ENCODE measurements at regions not wholly inside any gene's neighbourhood (a gene's known extent, or its start where the extent isn't known, plus 50 kb on each side); places are given as distances from the start of the nearest gene placed in this dataset.
"Not testable (repeated sequence)": the region's sequence is repeated elsewhere in the genome, so short reads cannot be mapped to it uniquely, and the experiment has no call there.

DNA sequence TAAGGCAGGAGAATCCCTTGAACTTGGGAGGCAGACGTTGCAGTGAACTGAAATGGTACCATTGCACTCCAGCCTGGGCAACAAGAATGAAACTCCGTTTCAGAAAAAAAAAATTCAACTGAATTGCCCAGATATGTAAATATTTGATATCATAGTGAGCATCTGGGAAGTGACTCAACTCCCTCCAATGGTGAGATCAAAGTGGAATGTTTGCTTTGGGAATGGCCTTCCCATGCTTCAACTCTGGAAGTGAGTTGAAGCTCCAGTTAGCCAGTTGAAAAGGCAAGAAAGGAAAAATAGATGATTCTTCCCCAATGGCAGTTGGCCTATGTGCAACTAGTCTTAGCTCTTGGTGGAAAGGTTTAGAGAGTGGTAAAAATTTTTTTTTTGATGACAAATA is 131.6 kb upstream of the CMC1 start:
- no peak for DNase-seq

DNA sequence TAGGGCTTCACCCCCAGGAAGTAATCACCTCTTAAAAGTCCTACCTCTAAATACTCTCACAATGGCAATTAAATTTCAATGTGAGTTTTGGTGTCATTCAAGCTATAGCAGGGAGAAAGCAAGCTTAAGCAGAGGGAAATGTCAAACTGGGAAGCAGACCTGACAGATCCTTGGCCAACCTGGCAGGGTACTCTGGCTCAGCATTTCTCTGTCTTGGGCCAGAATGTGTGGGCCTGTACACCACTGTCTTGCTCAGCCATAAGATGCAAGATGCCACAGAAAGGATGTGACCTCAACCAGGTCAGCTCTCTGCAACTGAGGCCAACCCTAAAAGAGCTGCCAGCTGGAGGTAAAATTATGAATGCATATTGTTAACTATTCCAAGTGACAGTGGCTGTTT is 130.6 kb upstream of the CMC1 start:
- no peak for DNase-seq

DNA sequence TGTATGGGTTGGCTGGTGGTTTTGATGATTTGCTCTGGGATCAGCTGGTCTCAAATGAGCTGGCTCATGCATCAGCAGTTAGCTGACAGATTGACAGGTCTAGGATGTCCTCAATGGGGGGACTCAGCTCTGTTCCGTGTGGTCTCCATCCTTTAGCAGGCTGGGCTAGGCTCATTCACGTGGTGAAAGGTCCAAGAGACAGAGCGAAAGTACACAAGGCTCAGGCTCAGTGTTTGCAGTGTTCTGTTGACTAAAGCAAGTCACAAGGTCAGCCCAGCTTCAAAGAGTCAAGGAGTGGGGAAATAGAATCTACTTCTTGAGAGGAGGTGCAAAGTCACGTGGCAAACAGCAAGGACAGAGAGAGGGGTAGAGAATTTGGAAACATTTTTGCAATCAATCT is 126.5 kb upstream of the CMC1 start:
- no peak for DNase-seq

DNA sequence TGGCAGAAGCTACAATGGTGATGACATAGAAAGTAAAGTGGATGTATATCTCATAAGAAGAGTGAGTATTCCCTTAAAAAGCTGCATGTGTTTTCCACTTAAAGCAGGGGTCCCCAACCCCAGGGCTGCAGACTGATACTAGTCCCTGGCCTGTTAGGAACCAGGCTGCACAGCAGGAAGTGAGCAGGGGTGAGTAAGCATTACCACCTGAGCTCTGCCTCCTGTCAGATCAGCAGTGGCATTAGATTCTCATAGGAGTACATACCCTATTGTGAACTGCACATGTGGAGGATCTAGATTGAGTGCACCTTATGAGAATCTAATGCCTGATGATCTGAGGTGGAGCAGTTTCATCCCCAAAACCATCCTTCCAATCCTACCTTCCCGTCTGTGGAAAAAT is 126.1 kb upstream of the CMC1 start:
- DNase-seq: no peak

DNA sequence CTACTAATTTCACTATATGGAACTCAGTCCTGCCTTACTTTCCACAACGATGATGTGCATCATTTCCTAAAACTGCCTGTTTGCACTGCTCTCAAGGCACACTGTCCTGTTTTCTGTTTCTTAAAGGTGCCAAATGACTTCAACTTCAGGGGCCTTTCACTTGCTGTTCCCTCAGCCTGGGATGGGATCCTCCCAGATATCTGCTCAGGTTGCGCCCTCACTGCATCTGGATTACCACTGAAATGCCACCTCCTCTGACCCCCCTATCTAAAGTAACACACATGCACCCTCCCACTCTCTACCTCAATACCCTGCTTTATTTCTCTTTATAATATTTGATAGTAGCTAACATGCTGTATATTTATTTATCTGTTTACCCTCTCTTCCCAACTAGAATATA is 123.8 kb upstream of the CMC1 start:
- no peak for DNase-seq

DNA sequence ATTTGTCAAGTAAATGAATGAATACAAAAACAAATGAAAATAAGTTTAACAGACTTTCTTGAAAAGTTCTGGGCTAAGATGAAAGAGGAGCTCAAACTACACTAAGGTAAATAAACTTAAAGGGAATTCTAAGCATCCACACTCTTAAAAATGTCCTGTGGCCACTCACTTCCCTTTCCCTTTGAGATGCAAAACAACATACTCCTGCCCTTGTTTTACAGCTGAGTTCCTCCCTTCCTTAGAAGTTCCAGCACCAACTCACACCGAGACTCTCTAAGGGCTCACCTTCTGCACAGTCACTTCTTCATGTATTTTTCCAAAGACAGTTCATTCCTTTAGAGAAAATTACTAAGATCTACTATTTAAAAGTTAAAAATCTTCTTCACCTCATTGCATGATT is 123.3 kb upstream of the CMC1 start:
- DNase-seq: no peak

DNA sequence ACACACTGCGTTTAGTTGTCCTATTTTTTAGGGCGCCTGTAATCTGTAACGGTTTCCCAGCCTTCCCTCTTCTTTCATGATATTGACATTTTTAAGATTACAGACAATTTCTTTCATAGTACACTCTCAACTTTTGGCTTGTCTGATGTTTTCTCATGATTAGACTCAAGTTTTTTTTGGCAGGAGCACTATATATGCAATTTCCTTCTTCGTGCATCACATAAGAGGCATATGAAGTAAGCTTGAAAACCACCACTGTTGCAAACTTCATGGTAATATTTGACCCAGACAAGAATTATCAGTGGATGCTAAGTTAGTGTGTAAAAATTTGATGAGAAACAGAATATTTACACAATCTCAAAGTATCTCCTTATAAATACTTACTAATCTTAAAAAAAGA is 119.2 kb upstream of the CMC1 start:
- no peak for DNase-seq

DNA sequence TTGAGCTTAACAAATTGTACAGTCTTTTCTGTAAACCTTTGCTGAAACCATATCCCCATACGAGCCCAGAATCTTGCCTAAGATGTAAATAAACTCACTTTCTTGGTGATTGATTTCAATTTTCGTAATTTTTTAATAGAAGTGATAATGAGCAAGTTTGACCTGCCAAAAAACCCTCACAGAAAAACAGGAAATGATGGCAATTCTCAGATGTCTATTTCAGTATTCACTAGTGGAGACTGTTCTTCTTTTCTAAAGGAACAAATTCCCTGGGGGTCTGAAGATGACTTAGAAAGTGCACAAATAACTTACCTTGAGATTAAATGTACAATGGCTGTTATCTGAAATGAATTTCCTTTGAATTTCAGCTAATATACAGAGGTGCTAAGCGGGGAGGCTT is 116.5 kb upstream of the CMC1 start:
- DNase-seq: no peak

DNA sequence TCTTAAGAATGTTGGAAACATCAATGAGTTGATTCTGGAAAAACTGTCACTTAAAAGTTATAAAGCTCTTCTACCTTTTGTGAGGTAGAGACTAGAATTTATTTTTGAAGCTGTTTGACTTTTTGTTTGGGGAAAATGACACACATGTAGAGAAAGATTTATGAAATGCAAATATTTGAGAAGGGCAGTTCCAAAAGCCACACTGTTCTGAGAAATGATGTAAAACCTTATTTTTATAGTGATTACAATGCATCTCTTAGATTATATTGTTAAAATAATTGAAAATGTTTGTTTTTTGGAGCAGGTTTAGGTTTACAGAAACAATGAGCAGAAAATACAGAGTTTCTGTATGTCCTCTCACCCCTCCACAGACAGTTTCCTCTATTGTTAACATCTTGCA is 116.1 kb upstream of the CMC1 start:
- DNase-seq: no peak

DNA sequence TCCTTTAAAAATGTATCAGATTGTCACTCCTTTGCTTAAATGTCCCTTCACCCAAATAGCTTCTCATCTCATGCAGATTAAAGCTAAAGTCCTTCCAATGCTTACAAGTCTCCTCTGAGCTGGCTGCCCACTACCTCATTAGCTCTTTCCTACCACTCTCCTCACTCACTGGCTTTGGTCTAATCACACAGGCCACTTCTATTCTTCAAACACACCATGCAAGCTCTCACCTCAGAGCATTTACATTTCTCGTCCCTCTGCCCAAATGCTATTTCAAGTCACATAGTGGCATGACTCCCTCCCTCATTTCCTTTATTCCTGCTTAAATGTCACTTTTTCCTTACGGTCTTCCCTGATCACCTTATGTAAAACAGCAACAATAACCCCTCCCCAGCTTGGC is 110.6 kb upstream of the CMC1 start:
- DNase-seq: no peak

DNA sequence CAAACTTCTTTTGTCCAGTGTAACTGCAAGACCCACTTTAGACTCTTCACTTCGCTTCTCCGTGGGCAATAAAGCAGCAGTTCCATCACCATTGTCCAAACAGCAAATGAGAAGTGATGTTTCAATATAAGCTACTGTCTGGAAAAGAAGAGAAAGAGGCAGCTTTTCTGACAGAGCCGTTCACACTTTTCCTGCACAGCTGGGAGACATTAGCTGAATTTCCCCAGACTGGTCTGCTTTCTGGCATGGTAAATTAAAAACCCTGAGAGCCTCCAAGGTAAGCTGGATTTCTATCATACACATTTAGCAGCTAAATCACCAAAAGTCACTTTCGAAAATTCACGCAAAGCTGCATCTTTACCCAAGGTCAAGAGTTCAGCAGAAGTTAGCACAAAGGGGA is 108.5 kb upstream of the CMC1 start:
- DNase-seq: no peak

DNA sequence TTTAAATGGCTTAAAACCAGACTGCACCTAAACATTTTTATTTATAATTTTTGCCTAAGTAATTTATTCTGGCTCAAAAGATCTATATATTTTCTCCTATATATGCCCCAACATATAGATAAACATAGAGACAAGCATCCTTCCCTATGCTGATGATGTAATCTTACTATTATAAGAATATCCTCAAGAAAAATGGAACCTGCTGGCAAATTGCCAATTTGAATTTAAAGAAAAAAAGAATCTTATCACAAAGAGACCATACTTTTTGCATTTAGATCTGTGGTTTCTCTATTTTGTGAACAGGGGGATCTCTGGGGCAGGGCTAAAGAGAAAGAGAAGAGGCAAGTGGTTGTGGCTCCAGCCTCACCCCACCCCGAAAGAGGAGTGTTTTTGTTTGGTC is 107.2 kb upstream of the CMC1 start:
- no peak for DNase-seq

DNA sequence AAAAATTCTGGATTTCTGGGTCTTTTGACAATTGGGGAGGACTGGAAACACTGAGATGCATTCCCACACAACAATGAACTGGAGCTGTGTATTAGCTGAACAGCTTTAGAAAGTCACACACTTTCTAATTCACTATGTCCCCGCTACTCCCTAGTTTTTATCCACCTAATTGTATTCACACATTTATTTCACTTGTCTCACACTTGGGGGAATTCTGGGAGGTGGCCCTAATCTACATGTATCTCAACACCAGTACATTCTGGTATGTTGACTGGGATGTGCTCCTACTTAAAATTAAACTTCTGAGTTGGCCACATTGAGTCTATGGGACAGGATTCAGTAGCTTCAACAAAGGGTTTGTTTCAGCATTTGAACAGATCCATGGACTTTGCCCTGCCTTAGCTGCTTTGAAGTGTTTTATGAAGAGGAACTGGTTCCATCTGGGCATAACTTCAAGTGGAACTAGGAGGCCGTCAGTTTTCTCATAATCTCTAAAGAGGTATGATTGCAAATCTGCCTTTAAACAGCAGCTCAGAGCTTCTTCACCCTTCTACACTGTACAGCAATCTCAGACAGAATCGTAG is 106.5 kb upstream of the CMC1 start:
- DNase-seq: no peak

DNA sequence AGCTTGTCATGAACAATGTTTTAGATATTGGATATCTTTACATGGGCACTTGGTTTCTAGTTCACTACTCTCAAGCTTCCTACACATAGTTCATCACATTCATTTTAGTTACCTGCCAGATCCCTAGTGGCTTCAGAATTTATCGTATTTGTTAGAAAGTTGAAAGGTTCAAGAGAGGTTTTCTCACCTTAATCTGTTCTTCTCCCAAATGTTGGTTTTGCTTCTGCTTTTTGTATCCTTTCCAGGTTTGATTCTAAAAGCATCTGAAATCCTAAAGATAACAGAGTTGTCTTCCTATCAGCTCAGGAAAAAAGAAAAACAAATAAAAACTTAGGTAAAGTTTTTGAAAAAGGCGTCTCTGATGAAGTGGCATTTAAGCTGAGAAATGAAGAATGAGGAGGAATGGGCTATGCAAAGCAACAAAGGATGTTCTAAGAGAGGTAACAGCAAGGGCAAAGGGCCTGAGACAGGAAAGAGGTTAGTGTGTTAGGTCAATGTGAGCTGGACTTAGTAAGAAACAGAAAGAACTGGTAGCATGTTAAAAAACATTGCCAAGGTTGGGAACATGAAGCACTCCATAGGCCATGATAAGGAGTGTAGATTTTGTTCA is 104.7 kb upstream of the CMC1 start:
- DNase-seq: no peak

DNA sequence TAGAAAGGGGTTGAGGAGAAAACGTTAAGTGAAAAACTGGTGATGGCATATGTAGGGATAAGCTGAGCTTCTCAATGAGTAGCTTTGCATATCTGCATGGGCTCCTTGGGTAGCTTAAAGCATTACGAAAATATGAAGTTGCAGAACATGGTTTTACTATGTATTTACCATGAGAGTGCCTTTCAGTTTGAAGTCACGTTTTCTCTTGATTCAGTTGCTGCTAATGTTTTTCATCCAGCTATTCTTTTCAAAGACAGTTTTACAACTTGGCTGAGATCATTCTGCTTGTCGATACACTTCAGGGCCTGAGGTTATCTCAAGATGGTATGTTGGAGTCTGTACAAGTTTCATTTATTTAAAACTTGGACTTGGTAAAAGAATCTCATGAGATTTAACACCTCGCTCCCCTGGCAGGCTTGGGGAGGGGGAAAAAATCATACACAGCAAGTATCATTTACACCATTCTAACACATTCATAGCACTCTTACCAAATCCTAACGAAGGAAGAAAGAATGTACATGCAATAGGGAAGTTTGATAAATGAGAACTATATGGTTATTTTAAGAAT is 103.3 kb upstream of the CMC1 start:
- DNase-seq: no peak

DNA sequence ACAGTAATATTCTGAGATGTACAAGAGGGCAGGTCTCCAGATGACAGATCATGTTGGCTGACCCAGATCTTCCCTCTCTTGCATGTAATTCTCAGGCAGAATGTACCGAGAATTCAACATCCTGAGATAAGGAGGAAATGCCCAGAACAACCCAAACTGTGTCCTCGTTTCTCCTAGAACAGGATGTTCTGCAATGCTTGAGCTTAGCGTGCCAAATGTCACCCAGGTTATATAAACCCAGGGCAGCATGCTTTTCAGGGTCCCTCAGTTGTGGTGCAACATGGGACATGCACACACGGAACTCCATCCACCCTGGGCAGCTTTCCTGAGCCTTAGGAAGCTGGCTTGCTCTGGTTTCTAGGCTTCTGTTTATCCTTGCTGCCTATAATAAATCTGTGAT is 102.1 kb upstream of the CMC1 start:
- no peak for DNase-seq

DNA sequence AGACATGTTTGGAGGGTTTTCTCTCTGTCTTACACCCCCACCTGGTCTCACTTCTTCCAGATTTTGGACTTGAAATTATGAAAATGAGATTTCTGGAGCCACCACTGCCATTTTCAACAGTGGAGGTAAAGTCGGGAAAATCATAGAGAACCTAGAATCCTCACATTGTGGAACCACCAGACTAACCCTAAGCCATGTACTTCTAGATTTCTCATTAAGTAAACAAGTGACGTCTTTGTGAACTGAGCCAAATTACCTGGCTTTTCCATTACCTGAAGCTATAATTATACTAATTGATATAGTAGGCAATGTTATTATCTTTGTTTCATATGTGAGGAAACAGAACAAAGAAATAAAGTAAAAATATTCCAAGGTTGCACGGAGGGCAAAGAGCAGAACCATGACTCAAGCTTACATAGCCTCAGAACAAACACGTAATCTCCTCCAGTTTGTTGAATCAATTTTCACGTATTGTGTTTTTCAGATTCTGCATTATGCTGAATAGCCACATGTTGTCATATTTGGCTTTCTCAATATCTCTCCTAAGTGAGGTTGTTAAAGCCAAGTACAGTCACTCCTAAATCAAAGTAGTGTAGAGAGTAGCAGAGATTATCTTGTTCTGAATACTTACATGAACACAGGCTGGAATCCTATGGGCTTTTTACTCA is 101.3 kb upstream of the CMC1 start:
- no peak for DNase-seq

DNA sequence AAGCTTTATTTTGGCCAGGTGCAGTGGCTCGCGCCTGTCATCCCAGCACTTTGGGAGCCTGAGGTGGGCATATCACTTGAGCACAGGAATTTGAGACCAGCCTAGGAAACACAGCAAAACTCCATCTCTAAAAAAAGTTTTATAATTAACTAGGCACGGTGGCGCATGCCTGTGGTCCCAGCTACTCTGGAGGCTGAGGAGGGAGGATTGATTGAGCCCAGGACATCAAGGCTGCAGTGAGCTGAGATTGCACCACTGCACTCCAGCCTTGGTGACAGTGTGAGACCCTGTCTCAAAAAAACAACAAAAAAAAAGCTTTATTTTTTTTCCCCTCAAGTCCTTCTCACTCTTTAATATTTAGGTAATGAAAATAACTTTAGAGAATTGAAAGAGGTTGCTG is 100.8 kb upstream of the CMC1 start:
- DNase-seq: no peak

DNA sequence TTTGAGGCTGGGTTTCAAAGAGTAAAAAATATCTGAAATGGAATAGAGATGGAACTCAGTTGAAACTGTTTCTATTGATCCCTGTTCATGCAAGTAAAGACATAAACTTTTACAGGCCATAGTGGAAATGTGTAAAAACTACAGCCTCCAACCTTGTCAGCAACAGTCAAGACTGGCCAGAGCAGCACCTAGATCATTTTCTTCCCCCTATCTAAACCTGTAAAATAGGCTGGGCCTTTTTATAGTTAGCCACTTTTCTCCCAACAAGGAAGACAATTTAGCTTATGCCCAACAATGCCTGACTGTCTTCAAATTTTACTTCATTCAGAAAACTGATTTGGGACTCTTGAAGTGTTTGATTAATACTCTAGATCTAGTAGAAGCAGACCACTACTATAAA is 91.5 kb upstream of the CMC1 start:
- DNase-seq: no peak

DNA sequence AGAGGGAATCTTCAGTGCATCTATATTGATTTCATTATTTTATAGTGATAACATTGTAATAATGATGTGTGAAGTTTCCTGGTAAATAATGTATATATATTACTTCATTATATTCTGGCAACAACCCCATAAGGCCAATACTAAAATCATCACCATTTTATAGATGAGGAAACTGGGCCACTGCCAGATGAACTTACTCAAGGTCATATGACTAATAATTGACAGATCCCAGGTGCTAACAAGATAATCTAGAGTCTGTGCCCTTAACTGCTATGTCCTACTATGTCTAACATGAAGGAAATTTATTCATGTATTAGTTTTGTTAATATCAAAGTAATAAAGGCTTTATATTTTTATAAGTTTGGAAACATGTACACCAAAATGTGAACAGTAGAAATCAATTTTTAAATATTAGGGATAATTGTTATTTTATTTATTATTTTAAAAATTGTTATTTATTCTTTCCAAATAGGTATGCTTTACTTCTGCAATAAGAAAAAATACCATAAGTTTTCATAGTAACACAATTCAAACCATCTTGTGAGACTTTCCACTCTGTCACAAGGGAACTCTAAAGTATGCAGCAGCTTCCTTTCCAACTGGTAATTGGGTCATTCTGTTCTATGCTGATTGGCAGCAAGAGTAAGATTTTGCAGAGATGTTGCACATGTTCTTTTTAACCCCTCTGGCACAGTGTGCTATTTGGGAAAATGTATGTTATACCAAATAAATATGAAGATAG is 90.8 kb upstream of the CMC1 start:
- no peak for DNase-seq

DNA sequence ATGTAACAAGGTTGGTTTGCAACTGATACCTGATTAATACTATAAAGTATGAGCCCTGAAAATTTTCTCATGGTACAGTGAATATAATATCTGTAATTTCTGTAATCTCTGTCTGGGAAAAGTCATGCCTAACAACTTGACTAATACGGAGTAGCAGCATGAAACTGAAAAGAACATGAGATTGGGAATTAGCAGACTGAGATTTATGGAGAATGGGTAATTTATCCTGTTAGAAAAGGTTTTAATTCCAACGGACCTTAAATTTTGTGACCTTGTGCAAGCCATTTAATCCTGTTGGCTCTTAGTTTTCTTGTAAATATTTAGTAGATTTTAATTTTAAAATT is 90.2 kb upstream of the CMC1 start:
- DNase-seq: no peak

DNA sequence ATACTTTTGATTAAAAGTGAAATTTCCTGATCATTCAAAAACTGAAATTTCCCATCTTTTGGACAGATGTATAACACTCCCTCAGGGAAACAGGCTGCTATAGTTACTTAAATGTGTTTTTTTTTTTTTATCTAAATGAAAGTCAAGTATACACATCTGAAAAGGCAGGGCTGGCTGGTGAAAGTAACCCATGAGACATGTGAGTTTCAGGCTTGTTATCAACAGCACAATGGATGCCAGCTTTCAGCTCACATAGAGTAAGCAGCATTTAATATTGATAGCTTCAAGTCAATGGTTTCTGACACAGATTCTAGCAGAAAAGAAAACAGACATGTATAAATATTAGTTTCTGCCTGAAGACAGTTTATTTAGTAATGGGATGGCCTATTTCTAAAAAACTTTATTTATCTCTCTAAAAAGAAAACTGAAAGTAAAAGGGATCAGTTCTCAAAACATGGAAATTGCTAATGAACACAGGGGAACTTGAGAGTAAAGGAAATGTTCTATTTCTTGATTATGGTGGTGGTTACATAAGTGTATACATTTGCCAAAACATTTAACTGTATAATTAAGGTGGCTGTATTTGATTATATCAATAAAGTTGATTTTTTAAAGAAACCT is 89.7 kb upstream of the CMC1 start:
- DNase-seq: peak; percentile 6 to 24 (median 20)

DNA sequence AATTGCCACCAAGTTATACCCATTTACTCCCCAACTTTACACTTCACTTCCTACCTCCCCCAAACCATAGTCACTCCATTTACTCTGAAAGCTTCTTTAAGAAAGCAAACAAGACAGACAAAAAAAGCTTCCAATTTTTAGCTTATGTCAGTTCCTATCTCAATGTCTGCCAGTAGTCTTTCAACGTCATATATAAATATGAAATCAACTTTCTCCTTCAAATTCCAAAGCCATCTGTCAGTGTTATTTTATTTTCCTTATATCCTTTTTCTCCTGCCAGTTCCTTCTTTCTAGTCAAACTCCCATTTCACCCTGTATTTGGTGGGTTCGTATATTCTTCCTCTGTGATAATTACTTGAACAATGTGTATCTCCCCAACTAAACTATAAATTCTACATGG is 85.8 kb upstream of the CMC1 start:
- DNase-seq: no peak

DNA sequence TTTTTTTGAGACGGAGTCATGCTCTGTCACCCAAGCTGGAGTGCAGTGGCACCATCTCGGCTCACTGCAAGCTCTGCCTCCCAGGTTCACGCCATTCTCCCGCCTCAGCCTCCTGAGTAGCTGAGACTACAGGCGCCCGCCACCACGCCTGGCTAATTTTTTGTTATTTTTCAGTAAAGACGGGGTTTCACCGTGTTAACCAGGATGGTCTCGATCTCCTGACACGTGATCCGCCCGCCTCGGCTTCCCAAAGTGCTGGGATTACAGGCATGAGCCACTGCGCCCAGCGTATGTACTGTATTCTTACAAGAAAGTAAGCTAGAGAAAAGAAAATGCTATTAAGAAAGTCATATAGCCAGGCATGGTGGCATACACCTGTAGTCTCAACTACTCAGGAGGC is 84.8 kb upstream of the CMC1 start:
- not testable (repeated sequence) for DNase-seq

Data from suppressor macrophage treated with lipopolysaccharide for 1 hour (primary cell).